ENCODE measurements at regions not wholly inside any gene's neighbourhood (a gene's known extent, or its start where the extent isn't known, plus 50 kb on each side); places are given as distances from the start of the nearest gene placed in this dataset.

DNA sequence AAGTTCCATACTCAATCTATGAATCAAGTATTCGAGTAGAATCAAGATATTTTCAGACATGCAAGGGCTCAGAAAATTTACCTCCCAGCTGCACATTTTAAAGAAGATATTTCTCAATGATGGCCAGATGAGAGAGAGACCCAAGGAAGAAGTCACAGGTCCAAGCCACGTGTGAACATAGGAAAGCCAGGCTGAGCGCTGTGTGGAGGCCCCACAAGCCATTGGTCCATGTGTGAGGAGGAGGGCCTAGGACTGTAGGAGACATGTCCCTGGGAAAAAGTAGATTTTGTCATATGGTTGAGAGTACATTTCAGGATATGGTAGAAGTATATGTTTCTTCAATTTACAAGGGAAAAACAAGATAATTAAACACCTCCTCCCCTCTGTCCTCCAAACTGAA is 115.8 kb upstream of the RPS23 start:
- TF ChIP-seq CTCF (IDR thresholded peaks at IDR 0.05) (no peak), POLR2A (IDR thresholded peaks at IDR 0.05) (no peak)

Measured in uterus (tissue), 2 donors.